Uterus (tissue), 3 donors: ENCODE measurements at regions not wholly inside any gene's neighbourhood (a gene's known extent, or its start where the extent isn't known, plus 50 kb on each side); places are given as distances from the start of the nearest gene placed in this dataset.
"Not testable (repeated sequence)": the region's sequence is repeated elsewhere in the genome, so short reads cannot be mapped to it uniquely, and the experiment has no call there.

Source experiments
- DNase-seq, 2 donors: peaks; one replicate each; pipeline ENCODE4 v3.0.0-alpha.2; 2019 to 2020
- H3K27ac ChIP-seq, 2 donors: fragments of 200-600 bp; sonication (generic); 1 replicate in 1 of 2; 2 replicates in 1 of 2; pipeline ENCODE4 v1.5.1; 2016 to 2018
- H3K27me3 ChIP-seq, 2 donors: fragments of 200-600 bp; sonication (generic); one replicate each; pipeline ENCODE4 v1.5.1; 2018 to 2019; ENCODE audit warnings: control low read depth in 1 of 2
- H3K36me3 ChIP-seq, 2 donors: fragments of 200-600 bp; sonication (generic); one replicate each; pipeline ENCODE4 v1.5.1; 2019; ENCODE audit warnings: control low read depth in 1 of 2
- H3K4me1 ChIP-seq, 2 donors: fragments of 200-600 bp; sonication (generic); one replicate each; pipeline ENCODE4 v1.5.1; 2018 to 2019; ENCODE audit warnings: control low read depth in 1 of 2
- H3K4me3 ChIP-seq, 2 donors: fragments of 200-600 bp; sonication (generic); 1 replicate in 1 of 2; 2 replicates in 1 of 2; pipeline ENCODE4 v1.5.1; 2018 to 2019; ENCODE audit warnings: mild to moderate bottlenecking in 1 of 2
- H3K9me3 ChIP-seq, 2 donors: fragments of 200-600 bp; sonication (generic); one replicate each; pipeline ENCODE4 v1.5.1; 2019; ENCODE audit warnings: control low read depth in 1 of 2
- POLR2A ChIP-seq, 2 donors: fragments of 450-650 bp; IDR thresholded peaks; one replicate each; pipeline ENCODE4 v1.6.1; 2016; ENCODE audit warnings: antibody characterized with exemption in 2 of 2, mild to moderate bottlenecking in 1 of 2, moderate library complexity in 1 of 2
- intact Hi-C: fragments of 100-400 bp; cut with DNase I; formaldehyde crosslinking; loops from one replicate; pipeline ENCODE4 v1.15.1; 2023; ENCODE audit warnings: low total_unique reads
- TF ChIP-seq, protein P1 (sequence below), 4 experiments: fragments of 200-600 bp in 2 of 4; fragments of 450-650 bp in 2 of 4; sonication (generic) in 2 of 4; IDR thresholded peaks; one replicate each; pipeline ENCODE4 v1.5.1; 2016 to 2019; ENCODE audit warnings: antibody characterized with exemption in 4 of 4, mild to moderate bottlenecking in 2 of 4, moderate library complexity in 1 of 4
- donor health status: DM: yes; HTN: yes; CAD: no.

DNA sequence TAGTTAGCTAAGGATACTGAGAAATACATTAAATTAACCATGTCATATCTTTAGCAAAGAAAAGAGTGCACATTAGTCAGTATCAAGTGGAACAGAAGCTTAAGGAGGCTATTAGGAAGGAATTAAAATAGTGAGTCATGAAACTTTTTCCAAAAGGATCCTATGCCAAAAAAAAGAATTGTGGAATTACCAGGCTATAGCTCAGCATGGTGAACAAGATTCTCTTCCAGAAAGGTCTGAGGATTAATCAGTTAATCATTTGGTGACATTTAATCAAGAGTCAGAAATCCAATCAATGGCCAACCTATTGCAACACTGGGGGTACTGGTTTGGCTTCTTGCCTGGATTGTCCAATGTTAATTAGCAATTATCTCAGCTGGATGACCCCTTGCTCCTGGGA, 244.5 kb upstream of the NMUR2 start:
- intact Hi-C loops = no loop called here
- TF ChIP-seq, protein P1, sequence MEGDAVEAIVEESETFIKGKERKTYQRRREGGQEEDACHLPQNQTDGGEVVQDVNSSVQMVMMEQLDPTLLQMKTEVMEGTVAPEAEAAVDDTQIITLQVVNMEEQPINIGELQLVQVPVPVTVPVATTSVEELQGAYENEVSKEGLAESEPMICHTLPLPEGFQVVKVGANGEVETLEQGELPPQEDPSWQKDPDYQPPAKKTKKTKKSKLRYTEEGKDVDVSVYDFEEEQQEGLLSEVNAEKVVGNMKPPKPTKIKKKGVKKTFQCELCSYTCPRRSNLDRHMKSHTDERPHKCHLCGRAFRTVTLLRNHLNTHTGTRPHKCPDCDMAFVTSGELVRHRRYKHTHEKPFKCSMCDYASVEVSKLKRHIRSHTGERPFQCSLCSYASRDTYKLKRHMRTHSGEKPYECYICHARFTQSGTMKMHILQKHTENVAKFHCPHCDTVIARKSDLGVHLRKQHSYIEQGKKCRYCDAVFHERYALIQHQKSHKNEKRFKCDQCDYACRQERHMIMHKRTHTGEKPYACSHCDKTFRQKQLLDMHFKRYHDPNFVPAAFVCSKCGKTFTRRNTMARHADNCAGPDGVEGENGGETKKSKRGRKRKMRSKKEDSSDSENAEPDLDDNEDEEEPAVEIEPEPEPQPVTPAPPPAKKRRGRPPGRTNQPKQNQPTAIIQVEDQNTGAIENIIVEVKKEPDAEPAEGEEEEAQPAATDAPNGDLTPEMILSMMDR (IDR thresholded peaks at IDR 0.05) = no peak
- TF ChIP-seq POLR2A (IDR thresholded peaks at IDR 0.05) = no peak
- DNase-seq = no peak
- Histone ChIP-seq H3K4me3 (no peak overlapping the region), H3K4me1 (no peaks in the 10 kb centered on the region), H3K27me3 (no peaks in the 10 kb centered on the region), H3K36me3 (no peaks in the 10 kb centered on the region), H3K27ac (no peak overlapping the region), H3K9me3 (no peaks in the 10 kb centered on the region)

DNA sequence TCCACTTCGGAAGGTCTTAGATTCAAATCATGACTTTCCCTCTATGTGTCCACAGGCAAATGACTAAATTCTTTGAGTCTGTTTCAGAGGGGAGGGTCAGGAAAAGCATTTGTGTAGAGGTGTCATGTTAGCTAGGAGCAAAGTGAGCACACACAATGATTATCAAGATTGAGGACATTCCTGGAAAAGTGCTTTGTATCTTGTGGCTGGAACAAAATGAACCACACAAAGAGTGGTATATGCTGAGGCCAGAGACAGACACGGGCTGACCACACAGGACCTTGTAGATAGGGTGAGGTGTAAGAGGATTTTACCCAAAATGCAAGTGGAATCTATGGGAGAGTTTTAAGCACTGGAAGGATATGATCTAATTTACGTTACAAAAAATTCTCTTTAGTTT, 245.3 kb upstream of the NMUR2 start:
- no peak for DNase-seq
- Histone ChIP-seq H3K4me1 (no peaks in the 10 kb centered on the region), H3K4me3 (no peak overlapping the region), H3K27ac (no peak overlapping the region), H3K36me3 (no peaks in the 10 kb centered on the region), H3K9me3 (no peaks in the 10 kb centered on the region), H3K27me3 (no peaks in the 10 kb centered on the region)
- intact Hi-C loops = no loop called here
- TF ChIP-seq, protein P1 (IDR thresholded peaks at IDR 0.05) = no peak
- no peak for TF ChIP-seq POLR2A (IDR thresholded peaks at IDR 0.05)

DNA sequence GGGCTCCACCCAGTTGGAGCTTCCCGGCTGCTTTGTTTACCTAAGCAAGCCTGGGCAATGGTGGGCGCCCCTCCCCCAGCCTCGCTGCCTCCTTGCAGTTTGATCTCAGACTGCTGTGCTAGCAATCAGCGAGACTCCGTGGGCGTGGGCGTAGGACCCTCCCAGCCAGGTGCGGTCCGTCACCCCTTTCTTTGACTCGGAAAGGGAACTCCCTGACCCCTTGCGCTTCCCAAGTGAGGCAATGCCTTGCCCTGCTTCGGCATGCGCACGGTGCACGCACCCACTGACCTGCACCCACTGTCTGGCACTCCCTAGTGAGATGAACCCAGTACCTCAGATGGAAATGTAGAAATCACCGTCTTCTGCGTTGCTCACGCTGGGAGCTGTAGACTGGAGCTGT, 254.4 kb upstream of the NMUR2 start:
- H3K27me3 ChIP-seq, DNase-seq, H3K36me3 ChIP-seq, intact Hi-C loops, H3K9me3 ChIP-seq, H3K4me1 ChIP-seq, H3K4me3 ChIP-seq, H3K27ac ChIP-seq: not testable (repeated sequence)

DNA sequence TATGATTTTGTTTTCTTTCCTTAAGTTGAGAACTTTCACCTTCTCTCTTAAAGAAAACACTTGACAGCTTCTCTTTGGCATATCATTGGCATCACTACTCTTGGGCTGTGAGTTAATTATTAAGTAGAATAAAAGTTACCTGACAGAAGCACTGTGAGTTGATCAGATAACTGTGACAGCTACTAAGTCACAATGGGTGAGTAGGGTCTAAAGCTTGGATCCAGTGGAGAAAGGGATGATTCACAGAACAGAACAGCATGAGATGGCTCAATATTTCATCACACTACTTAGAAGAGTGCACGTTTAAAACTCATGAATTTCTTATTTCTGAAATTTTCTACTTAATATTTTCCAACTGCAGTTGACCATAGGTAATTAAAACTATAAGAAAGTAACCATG, 268.5 kb upstream of the NMUR2 start:
- intact Hi-C loops = no loop called here
- Histone ChIP-seq H3K27me3 (no peaks in the 10 kb centered on the region), H3K27ac (no peak overlapping the region), H3K9me3 (no peaks in the 10 kb centered on the region), H3K36me3 (no peaks in the 10 kb centered on the region), H3K4me3 (no peak overlapping the region), H3K4me1 (no peaks in the 10 kb centered on the region)
- TF ChIP-seq, protein P1 (IDR thresholded peaks at IDR 0.05) = no peak
- TF ChIP-seq POLR2A (IDR thresholded peaks at IDR 0.05) = no peak
- no peak for DNase-seq

DNA sequence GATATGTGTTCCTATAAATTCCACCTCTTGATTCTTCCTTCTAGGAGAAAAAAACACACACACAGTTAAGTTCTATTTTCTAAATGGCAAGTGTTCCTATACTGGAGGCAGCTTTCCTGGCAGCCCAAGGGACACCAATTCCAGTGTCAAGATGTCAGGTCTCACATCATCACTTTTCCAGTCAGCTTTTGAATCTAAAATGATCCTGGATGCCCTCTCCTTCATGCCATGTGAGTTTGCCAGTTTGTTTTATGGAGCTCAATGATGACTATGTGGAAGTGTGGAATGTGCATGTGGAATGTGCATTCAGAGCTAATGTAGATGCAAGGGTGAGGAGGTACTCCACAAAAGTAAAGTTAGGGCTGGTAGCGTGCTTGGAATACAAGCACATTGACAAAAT, 269.3 kb upstream of the NMUR2 start:
- no peak for TF ChIP-seq POLR2A (IDR thresholded peaks at IDR 0.05)
- TF ChIP-seq, protein P1 (IDR thresholded peaks at IDR 0.05) = no peak
- Histone ChIP-seq H3K4me1 (no peaks in the 10 kb centered on the region), H3K27ac (no peak overlapping the region), H3K27me3 (no peaks in the 10 kb centered on the region), H3K9me3 (no peaks in the 10 kb centered on the region), H3K4me3 (no peak overlapping the region), H3K36me3 (no peaks in the 10 kb centered on the region)
- intact Hi-C loops = no loop called here
- no peak for DNase-seq

DNA sequence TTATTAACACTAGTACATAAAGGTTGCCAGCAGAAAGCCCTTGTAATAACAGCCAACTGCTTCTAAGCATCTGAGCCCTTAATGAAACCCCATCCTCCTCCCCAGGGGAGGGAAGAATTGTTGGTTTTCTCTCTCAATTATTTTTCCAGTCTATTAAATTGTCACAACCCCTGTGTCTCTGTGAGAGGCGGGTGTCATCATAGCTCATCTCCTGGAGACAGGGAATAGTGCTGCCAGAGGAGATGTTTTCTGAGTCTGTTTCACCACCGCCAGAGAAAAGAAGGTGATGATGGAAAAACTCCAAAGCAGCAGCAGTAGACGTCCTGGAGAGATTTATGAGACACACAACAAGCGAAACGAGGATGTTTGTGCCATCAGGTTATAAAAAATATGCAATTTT, 271.1 kb upstream of the NMUR2 start:
- DNase-seq = no peak
- no peaks in the 10 kb centered on the region for H3K27me3 ChIP-seq
- no peak overlapping the region for H3K27ac ChIP-seq
- H3K36me3 ChIP-seq = no peaks in the 10 kb centered on the region
- TF ChIP-seq POLR2A (IDR thresholded peaks at IDR 0.05) = no peak
- TF ChIP-seq, protein P1 (IDR thresholded peaks at IDR 0.05) = no peak
- H3K9me3 ChIP-seq = no peaks in the 10 kb centered on the region
- intact Hi-C loops = no loop called here
- no peak overlapping the region for H3K4me3 ChIP-seq
- H3K4me1 ChIP-seq = no peaks in the 10 kb centered on the region
